ENCODE measurements at regions not wholly inside any gene's neighbourhood (a gene's known extent, or its start where the extent isn't known, plus 50 kb on each side); places are given as distances from the start of the nearest gene placed in this dataset.

GRCh38 chr1:147822292-147822691 is 61.9 kb upstream of the GJA5 start:
- TF ChIP-seq EZH2phosphoT487 (IDR thresholded peaks at IDR 0.05; ENCODE audit: low read length) (no peak), EZH2 (optimal IDR thresholded peaks at IDR 0.05; ENCODE audit: low read depth, low read length) (no peak)
- TF ChIP-seq, protein P1, sequence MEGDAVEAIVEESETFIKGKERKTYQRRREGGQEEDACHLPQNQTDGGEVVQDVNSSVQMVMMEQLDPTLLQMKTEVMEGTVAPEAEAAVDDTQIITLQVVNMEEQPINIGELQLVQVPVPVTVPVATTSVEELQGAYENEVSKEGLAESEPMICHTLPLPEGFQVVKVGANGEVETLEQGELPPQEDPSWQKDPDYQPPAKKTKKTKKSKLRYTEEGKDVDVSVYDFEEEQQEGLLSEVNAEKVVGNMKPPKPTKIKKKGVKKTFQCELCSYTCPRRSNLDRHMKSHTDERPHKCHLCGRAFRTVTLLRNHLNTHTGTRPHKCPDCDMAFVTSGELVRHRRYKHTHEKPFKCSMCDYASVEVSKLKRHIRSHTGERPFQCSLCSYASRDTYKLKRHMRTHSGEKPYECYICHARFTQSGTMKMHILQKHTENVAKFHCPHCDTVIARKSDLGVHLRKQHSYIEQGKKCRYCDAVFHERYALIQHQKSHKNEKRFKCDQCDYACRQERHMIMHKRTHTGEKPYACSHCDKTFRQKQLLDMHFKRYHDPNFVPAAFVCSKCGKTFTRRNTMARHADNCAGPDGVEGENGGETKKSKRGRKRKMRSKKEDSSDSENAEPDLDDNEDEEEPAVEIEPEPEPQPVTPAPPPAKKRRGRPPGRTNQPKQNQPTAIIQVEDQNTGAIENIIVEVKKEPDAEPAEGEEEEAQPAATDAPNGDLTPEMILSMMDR (IDR thresholded peaks at IDR 0.05; ENCODE audit: low read length), result no peak
